ENCODE measurements at regions not wholly inside any gene's neighbourhood (a gene's known extent, or its start where the extent isn't known, plus 50 kb on each side); places are given as distances from the start of the nearest gene placed in this dataset.

- TF ChIP-seq EZH2 (IDR thresholded peaks at IDR 0.05; ENCODE audit: low read length, unreplicated experiment) (no peak), EZH2phosphoT487 (IDR thresholded peaks at IDR 0.05; ENCODE audit: borderline replicate concordance, low read length) (no peak)
- TF ChIP-seq, protein P1, sequence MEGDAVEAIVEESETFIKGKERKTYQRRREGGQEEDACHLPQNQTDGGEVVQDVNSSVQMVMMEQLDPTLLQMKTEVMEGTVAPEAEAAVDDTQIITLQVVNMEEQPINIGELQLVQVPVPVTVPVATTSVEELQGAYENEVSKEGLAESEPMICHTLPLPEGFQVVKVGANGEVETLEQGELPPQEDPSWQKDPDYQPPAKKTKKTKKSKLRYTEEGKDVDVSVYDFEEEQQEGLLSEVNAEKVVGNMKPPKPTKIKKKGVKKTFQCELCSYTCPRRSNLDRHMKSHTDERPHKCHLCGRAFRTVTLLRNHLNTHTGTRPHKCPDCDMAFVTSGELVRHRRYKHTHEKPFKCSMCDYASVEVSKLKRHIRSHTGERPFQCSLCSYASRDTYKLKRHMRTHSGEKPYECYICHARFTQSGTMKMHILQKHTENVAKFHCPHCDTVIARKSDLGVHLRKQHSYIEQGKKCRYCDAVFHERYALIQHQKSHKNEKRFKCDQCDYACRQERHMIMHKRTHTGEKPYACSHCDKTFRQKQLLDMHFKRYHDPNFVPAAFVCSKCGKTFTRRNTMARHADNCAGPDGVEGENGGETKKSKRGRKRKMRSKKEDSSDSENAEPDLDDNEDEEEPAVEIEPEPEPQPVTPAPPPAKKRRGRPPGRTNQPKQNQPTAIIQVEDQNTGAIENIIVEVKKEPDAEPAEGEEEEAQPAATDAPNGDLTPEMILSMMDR (conservative IDR thresholded peaks at IDR 0.05; ENCODE audit: low read depth, low read length), result no peak
- Histone ChIP-seq H3K27me3 (ENCODE audit: low read length) (no peaks in the 10 kb centered on the region), H3F3A (ENCODE audit: low read length, unreplicated experiment) (no peaks in the 10 kb centered on the region), H2AFZ (ENCODE audit: low read length) (no peak overlapping the region), H4K20me1 (ENCODE audit: low read length) (no peaks in the 10 kb centered on the region), H3K27ac (ENCODE audit: low read length) (no peak overlapping the region), H3K4me2 (ENCODE audit: low read length) (no peak overlapping the region), H3K9me2 (replicated peaks; ENCODE audit: low read length) (no peaks in the 10 kb centered on the region), H3K4me3 (ENCODE audit: low read length) (no peak overlapping the region), H3K36me3 (ENCODE audit: low read depth, low read length) (no peaks in the 10 kb centered on the region), H3K9ac (ENCODE audit: low read length) (no peak overlapping the region), H3K9me3 (ENCODE audit: low read length) (no peaks in the 10 kb centered on the region), H3K79me2 (ENCODE audit: low read length) (no peaks in the 10 kb centered on the region), H3K4me1 (ENCODE audit: insufficient read depth, low read length) (no peaks in the 10 kb centered on the region)
- DNase-seq (no peak), ATAC-seq (no peak)
- POLR2A ChIA-PET (ENCODE audit: unreplicated experiment), result no interaction called here
- BruUV-seq (replicated peaks), result no TSS peak
- CTCF ChIA-PET, result no interaction called here
- intact Hi-C loops (cut with micrococcal nuclease), result no loop called here
These were observed 153.4 kb downstream of the PPARGC1A start for GRCh38 chr4:23736466-23736865.

- Histone ChIP-seq H2AFZ (ENCODE audit: low read length) (no peak overlapping the region), H3K9ac (ENCODE audit: low read length) (no peak overlapping the region), H3K4me2 (ENCODE audit: low read length) (no peak overlapping the region), H3K27me3 (ENCODE audit: low read length) (no peaks in the 10 kb centered on the region), H4K20me1 (ENCODE audit: low read length) (no peaks in the 10 kb centered on the region), H3K36me3 (ENCODE audit: low read depth, low read length) (no peaks in the 10 kb centered on the region), H3F3A (ENCODE audit: low read length, unreplicated experiment) (no peaks in the 10 kb centered on the region), H3K9me2 (replicated peaks; ENCODE audit: low read length) (no peaks in the 10 kb centered on the region), H3K4me3 (ENCODE audit: low read length) (no peak overlapping the region), H3K9me3 (ENCODE audit: low read length) (no peaks in the 10 kb centered on the region), H3K27ac (ENCODE audit: low read length) (no peak overlapping the region), H3K4me1 (ENCODE audit: insufficient read depth, low read length) (no peaks in the 10 kb centered on the region), H3K79me2 (ENCODE audit: low read length) (no peaks in the 10 kb centered on the region)
- DNase-seq (no peak), ATAC-seq (no peak)
- no TSS peak for BruUV-seq (replicated peaks)
- CTCF ChIA-PET, result no interaction called here
- intact Hi-C loops (cut with micrococcal nuclease), result no loop called here
- no peak for TF ChIP-seq EZH2phosphoT487 (IDR thresholded peaks at IDR 0.05; ENCODE audit: borderline replicate concordance, low read length)
- TF ChIP-seq EZH2 (IDR thresholded peaks at IDR 0.05; ENCODE audit: low read length, unreplicated experiment), result no peak
- TF ChIP-seq, protein P1 (conservative IDR thresholded peaks at IDR 0.05; ENCODE audit: low read depth, low read length), result no peak
- POLR2A ChIA-PET (ENCODE audit: unreplicated experiment), result no interaction called here
These were observed 155.8 kb downstream of the PPARGC1A start for GRCh38 chr4:23734000-23734399.

- Histone ChIP-seq H3K79me2 (ENCODE audit: low read length) (no peaks in the 10 kb centered on the region), H3K4me1 (ENCODE audit: insufficient read depth, low read length) (no peaks in the 10 kb centered on the region), H3K4me3 (ENCODE audit: low read length) (no peak overlapping the region), H3K27me3 (ENCODE audit: low read length) (no peaks in the 10 kb centered on the region), H3K36me3 (ENCODE audit: low read depth, low read length) (no peaks in the 10 kb centered on the region), H4K20me1 (ENCODE audit: low read length) (no peaks in the 10 kb centered on the region), H3K27ac (ENCODE audit: low read length) (no peak overlapping the region), H2AFZ (ENCODE audit: low read length) (no peak overlapping the region), H3K9ac (ENCODE audit: low read length) (no peak overlapping the region), H3K9me2 (replicated peaks; ENCODE audit: low read length) (no peaks in the 10 kb centered on the region), H3K4me2 (ENCODE audit: low read length) (no peak overlapping the region), H3K9me3 (ENCODE audit: low read length) (no peaks in the 10 kb centered on the region), H3F3A (ENCODE audit: low read length, unreplicated experiment) (no peaks in the 10 kb centered on the region)
- ChIA-PET POLR2A (ENCODE audit: unreplicated experiment) (no interaction called here), CTCF (no interaction called here)
- intact Hi-C loops (cut with micrococcal nuclease), result no loop called here
- TF ChIP-seq, protein P1 (conservative IDR thresholded peaks at IDR 0.05; ENCODE audit: low read depth, low read length), result no peak
- TF ChIP-seq EZH2phosphoT487 (IDR thresholded peaks at IDR 0.05; ENCODE audit: borderline replicate concordance, low read length) (no peak), EZH2 (IDR thresholded peaks at IDR 0.05; ENCODE audit: low read length, unreplicated experiment) (no peak)
- ATAC-seq (no peak), DNase-seq (no peak)
- no TSS peak for BruUV-seq (replicated peaks)
These were observed 156.4 kb downstream of the PPARGC1A start for GRCh38 chr4:23733476-23733875.

Measured in PC-3 (cell line).